Adrenal gland (tissue), 9 donors: ENCODE measurements at regions not wholly inside any gene's neighbourhood (a gene's known extent, or its start where the extent isn't known, plus 50 kb on each side); places are given as distances from the start of the nearest gene placed in this dataset.

ENCODE experiments used
- DNase-seq, 7 donors: peaks; one replicate each; pipeline ENCODE4 v3.0.0-alpha.2; 2019 to 2020
- H3K27ac ChIP-seq, 5 donors: fragments of 200-600 bp; sonication (generic) in 4 of 5; 1 replicate in 3 of 5; 2 replicates in 2 of 5; pipeline versions ENCODE4 v1.5.1 to v1.8.0; 2016 to 2020; ENCODE audit warnings: mild to moderate bottlenecking in 1 of 5
- H3K27me3 ChIP-seq: fragments of 200-600 bp; 2 replicates; pipeline ENCODE4 v1.8.0; 2021
- H3K36me3 ChIP-seq, 2 donors: fragments of 200-600 bp; replicated peaks in 1 of 2; 1 replicate in 1 of 2; 2 replicates in 1 of 2; pipeline versions ENCODE4 v1.5.1 to v1.8.0; 2018 to 2022
- H3K4me1 ChIP-seq, 2 donors: fragments of 200-600 bp; replicated peaks in 1 of 2; 1 replicate in 1 of 2; 2 replicates in 1 of 2; pipeline versions ENCODE4 v1.5.1 to v1.8.0; 2018 to 2021
- H3K4me3 ChIP-seq, 4 donors: fragments of 200-600 bp; sonication (generic) in 3 of 4; one replicate each; pipeline ENCODE4 v1.5.1; 2016 to 2018
- H3K9me3 ChIP-seq, 3 donors: fragments of 200-600 bp; sonication (generic) in 1 of 3; replicated peaks in 1 of 3; 1 replicate in 2 of 3; 2 replicates in 1 of 3; pipeline versions ENCODE4 v1.5.1 to v1.8.0; 2016 to 2021
- CTCF ChIP-seq, 6 experiments: fragments of 450-650 bp in 4 of 6; fragments of 200-600 bp in 2 of 6; sonication (generic) in 1 of 6; IDR thresholded peaks; 1 replicate in 5 of 6; 2 replicates in 1 of 6; pipeline versions ENCODE4 v1.5.1 to v1.8.0; 2016 to 2021; ENCODE audit warnings: antibody characterized with exemption in 6 of 6, mild to moderate bottlenecking in 2 of 6, moderate library complexity in 1 of 6
- POLR2A ChIP-seq, 2 donors: fragments of 450-650 bp; IDR thresholded peaks; one replicate each; pipeline ENCODE4 v1.6.1; 2017; ENCODE audit warnings: antibody characterized with exemption in 2 of 2, mild to moderate bottlenecking in 2 of 2, moderate library complexity in 1 of 2
- WGBS, 4 donors: extraction: QIAGEN DNeasy Blood & Tissue Kit in 2 of 4; methylation state at CpG; one replicate each; pipeline versions ENCODE4 v1.1.5 to v1.1.7; 2013 to 2017; 5-methylcytosine and 5-hydroxymethylcytosine counted together
- intact Hi-C, 2 donors: fragments of 100-400 bp; cut with DNase I; formaldehyde crosslinking; loops; one replicate each; pipeline versions ENCODE4 v1.14.1 to v1.15.0; 2022 to 2023
- donor health status: healthy with polysubstance abuse.
- donor health status: Bipolar disorder and iron deficiency.
- donor health status: DM: yes; HTN: yes; CAD: no.
- donor health status: DM: no; HTN: no; CAD: no.
- donor health status: DM: no; HTN: no; CAD: no.

DNA sequence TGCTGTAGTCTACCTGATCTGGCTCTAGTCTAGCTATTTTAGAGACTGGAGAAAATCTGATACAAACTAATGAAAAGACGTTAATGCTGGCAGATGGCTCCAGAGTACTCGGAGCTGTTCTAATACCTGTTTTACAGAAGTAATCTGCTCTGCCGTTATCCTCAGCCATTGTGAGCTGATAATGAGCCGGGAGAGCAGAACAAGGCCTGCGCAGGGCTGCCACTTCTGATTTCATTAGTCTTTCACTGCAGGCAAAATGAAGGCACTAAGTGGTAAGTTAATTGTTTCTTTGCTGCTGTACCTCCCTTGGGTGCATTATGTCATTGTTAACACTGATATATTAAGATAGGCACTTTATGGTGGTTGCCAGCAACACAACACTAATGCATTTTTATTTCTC lies 456.4 kb upstream of the PFKP start:
- Histone ChIP-seq H3K4me1 (no peaks in the 10 kb centered on the region), H3K27me3 (no peaks in the 10 kb centered on the region), H3K9me3 (no peaks in the 10 kb centered on the region), H3K36me3 (no peaks in the 10 kb centered on the region), H3K4me3 (no peak overlapping the region), H3K27ac (no peak overlapping the region)
- 45 to 58% (median 54%) methylated on average over 5 of the region's 5 CpGs for WGBS, 4 donors
- intact Hi-C loops, result no loop called here
- TF ChIP-seq CTCF (IDR thresholded peaks at IDR 0.05) (no peak), POLR2A (IDR thresholded peaks at IDR 0.05) (no peak)
- peak in 1 of 7 donors; percentile 81 for DNase-seq

DNA sequence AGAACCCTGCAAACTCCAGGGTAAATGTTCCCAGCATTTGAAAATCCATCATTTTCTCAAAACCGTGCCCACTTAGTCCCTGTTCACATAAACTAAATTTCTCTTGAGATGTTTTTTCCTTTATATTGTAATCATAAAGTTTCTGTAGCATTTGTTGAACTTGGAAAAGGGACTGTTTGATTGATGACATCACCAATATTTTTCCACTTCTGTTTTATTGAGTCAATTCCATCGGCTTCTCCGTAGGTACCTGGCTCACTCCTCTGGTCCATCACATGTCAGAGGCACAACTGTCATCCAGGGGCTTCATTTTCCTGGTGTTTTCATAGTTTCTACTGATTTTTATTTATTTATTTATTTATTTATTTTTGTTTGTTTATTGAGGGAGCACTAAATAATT lies 462.5 kb upstream of the PFKP start:
- intact Hi-C loops, result no loop called here
- Histone ChIP-seq H3K36me3 (no peaks in the 10 kb centered on the region), H3K27me3 (no peaks in the 10 kb centered on the region), H3K9me3 (no peaks in the 10 kb centered on the region), H3K4me3 (no peak overlapping the region), H3K27ac (no peak overlapping the region), H3K4me1 (no peaks in the 10 kb centered on the region)
- TF ChIP-seq POLR2A (IDR thresholded peaks at IDR 0.05), result no peak
- TF ChIP-seq CTCF (IDR thresholded peaks at IDR 0.05), result no peak
- DNase-seq, result no peak
- WGBS, 4 donors, result 85 to 91% (median 88%) methylated on average over 3 of the region's 3 CpGs

DNA sequence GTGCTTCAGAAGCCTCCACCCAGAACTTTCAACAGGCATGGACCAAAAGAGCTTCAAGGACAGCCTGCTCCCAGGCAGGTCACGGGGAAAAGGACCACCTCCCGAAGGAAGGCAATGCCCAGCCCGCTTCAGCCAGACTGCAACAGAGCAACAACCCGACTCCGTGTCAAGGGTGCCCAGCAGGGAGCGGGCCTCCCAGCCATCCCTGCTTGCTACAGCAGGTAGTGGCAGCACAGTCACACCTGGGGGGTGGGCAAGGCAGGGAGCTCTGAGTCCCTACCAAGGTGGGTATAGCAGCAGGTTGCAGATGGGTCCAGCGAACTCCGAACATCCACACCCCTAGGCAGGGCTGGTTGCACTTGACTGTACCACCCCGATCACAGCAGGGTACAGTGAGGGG lies 467.8 kb upstream of the PFKP start:
- 69 to 89% (median 84%) methylated on average over 6 to 9 of the region's 9 CpGs for WGBS, 4 donors
- DNase-seq, result no peak

GRCh38 chr10:2592360-2593160 lies 474.8 kb upstream of the PFKP start:
- H3K9me3 ChIP-seq, result no peaks in the 10 kb centered on the region
- H3K4me1 ChIP-seq, result no peaks in the 10 kb centered on the region
- intact Hi-C loops, result no loop called here
- no peak for TF ChIP-seq POLR2A (IDR thresholded peaks at IDR 0.05)
- TF ChIP-seq CTCF (IDR thresholded peaks at IDR 0.05), result no peak
- no peaks in the 10 kb centered on the region for H3K36me3 ChIP-seq
- no peak overlapping the region for H3K27ac ChIP-seq
- H3K27me3 ChIP-seq, result no peaks in the 10 kb centered on the region
- DNase-seq, result no peak
- WGBS, 4 donors, result 38 to 45% (median 41%) methylated on average over 4 of the region's 4 CpGs
- H3K4me3 ChIP-seq, result no peak overlapping the region

More for the DNA sequence above, 467.8 kb upstream of the PFKP start:
- no peaks in the 10 kb centered on the region for H3K36me3 ChIP-seq
- no peak overlapping the region for H3K27ac ChIP-seq
- no peaks in the 10 kb centered on the region for H3K9me3 ChIP-seq
- no peak for TF ChIP-seq CTCF (IDR thresholded peaks at IDR 0.05)
- TF ChIP-seq POLR2A (IDR thresholded peaks at IDR 0.05), result no peak
- intact Hi-C loops, result no loop called here
- no peaks in the 10 kb centered on the region for H3K4me1 ChIP-seq
- H3K4me3 ChIP-seq, result no peak overlapping the region
- no peaks in the 10 kb centered on the region for H3K27me3 ChIP-seq
